Naive thymus-derived CD8-positive, alpha-beta T cell (primary cell): ENCODE measurements at regions not wholly inside any gene's neighbourhood (a gene's known extent, or its start where the extent isn't known, plus 50 kb on each side); places are given as distances from the start of the nearest gene placed in this dataset.

Experiments used
- ATAC-seq, 2 donors: fragments of 150-1000 bp; cut with Tn5 transposase in 1 of 2; sonication (Bioruptor Pico), chemical (Tn5 transposase) in 1 of 2; 1 replicate in 1 of 2; 2 replicates in 1 of 2; pipeline ENCODE4 v1.10.0; 2021; ENCODE audit warnings: mild to moderate bottlenecking in 2 of 2, moderate library complexity in 2 of 2
- POLR2A ChIA-PET: fragments of 350-600 bp; sonication (Branson Sonifier 250); formaldehyde crosslinking; loops from one replicate; lab custom pipeline; 2021; ENCODE audit warnings: antibody characterized with exemption; lab: Charles Lee
- DNase-seq, 10 donors: peaks; one replicate each; pipeline versions ENCODE4 v3.0.0 to v3.0.0-alpha.2; 2020 to 2022
- H3K27ac Mint-ChIP-seq, 10 donors: one replicate each; pipeline ENCODE4 v1.8.0; 2020 to 2022; ENCODE audit warnings: mild to moderate bottlenecking in 10 of 10, mixed read lengths in 10 of 10, moderate library complexity in 4 of 10, inconsistent platforms in 1 of 10
- H3K27me3 Mint-ChIP-seq, 5 donors: one replicate each; pipeline ENCODE4 v1.8.0; 2021 to 2022; ENCODE audit warnings: mixed read lengths in 5 of 5
- H3K36me3 Mint-ChIP-seq, 3 donors: one replicate each; pipeline ENCODE4 v1.8.0; 2020 to 2022; ENCODE audit warnings: mixed read lengths in 3 of 3, mild to moderate bottlenecking in 2 of 3, inconsistent platforms in 1 of 3
- H3K4me1 Mint-ChIP-seq, 4 donors: one replicate each; pipeline ENCODE4 v1.8.0; 2021 to 2022; ENCODE audit warnings: mixed read lengths in 4 of 4
- H3K4me3 Mint-ChIP-seq, 10 donors: one replicate each; pipeline ENCODE4 v1.8.0; 2020 to 2022; ENCODE audit warnings: mild to moderate bottlenecking in 10 of 10, mixed read lengths in 10 of 10, moderate library complexity in 6 of 10, inconsistent platforms in 1 of 10
- H3K9me3 Mint-ChIP-seq, 9 donors: one replicate each; pipeline ENCODE4 v1.8.0; 2020 to 2022; ENCODE audit warnings: mixed read lengths in 9 of 9, mild to moderate bottlenecking in 3 of 9, inconsistent platforms in 1 of 9, moderate library complexity in 1 of 9

DNA sequence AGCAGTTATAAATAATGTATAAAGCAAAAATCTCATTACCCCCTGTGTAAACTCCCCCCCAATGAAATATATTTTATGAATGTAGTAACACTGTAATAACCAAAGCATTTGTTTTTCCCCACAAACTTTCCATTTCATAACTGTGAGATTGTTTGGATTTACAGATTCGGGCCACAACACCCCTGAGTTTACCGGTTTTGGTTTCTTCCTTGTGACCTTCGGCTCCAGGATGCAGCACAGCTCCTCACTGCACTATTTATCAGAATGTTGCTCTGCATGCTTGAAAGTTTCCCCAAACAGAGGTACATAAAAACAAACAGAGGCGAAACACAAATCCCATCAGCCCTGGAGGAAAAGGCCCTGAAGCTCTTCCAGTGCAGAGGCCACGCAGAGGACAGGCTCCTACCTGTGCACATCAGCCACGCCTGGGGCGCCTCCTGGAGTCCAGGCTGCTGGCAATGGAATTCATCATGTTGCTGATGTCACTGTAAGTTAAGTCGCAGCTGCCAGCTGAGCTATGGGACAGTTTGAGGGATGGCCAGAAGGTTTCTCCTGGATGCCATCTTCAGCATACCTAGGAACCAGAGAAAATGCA lies 122.0 kb downstream of the LMO4 start:
- Mint-ChIP-seq H3K4me3 (no peak overlapping the region), H3K27me3 (no peaks in the 10 kb centered on the region), H3K27ac (peak overlapping the region in 1 of 10 donors; percentile 84), H3K9me3 (peaks cover 0 to 2% (median 0%) of the 10 kb centered on the region in 9 donors), H3K36me3 (no peaks in the 10 kb centered on the region), H3K4me1 (peaks cover 0 to 8% (median under 1%) of the 10 kb centered on the region in 4 donors)
- ATAC-seq (no peak), DNase-seq (peak in 5 of 10 donors; percentile 1 to 66 (median 9))
- POLR2A ChIA-PET, result no interaction called here

DNA sequence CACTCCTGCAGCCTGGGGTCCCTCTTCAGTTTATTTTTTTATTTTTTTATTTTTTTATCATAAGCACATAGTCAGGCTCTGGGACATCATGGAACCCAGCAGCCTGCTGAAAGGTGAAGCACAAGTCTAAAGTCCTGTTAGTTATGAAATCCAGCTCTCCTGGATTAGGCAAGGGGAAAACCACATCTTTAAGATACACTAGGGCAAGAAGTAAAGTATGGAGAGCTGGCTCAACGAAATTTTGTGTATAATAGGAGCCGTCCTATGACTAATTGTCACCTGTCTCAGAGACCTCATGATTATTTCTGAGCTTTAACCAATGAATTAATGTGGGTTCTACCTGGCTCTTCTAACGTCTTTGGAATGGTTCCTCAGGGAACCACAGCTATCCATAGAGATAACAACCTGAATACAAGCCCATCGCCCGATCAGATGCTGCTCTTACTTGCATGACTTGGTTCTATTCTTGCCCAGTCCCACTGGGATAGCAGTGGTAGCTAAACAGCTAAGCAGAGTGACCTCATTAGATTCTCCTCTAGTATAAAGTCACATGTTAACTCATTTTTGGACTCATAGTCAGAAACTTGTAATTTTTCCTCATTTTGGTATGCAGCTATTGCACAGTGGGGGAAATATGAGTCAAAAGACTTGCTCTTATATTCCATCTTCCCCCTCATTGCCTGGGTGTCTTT lies 122.7 kb downstream of the LMO4 start:
- H3K27ac Mint-ChIP-seq, result no peak overlapping the region

DNA sequence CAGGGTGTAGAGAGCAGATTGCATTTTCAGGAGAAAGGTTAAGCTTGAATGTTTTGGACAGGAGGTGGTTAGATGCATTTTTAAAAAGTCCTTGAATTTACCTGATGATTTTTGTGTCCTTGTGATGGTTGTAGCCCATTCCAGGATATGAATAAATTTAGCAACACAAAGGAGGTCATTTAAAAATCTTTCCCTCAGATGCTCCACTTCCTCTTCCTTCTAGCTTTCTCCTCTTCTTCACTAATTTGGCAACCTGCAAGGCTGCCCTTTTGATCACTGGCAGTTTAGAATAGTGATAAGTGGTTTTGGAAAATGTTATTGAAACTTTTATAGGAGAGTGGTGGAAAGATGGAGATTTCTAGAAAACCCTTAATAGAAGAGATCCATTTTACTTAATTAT lies 124.0 kb downstream of the LMO4 start:
- POLR2A ChIA-PET, result no interaction called here
- Mint-ChIP-seq H3K27me3 (no peaks in the 10 kb centered on the region), H3K36me3 (no peaks in the 10 kb centered on the region), H3K4me3 (no peak overlapping the region), H3K9me3 (peaks cover 0 to 4% (median 0%) of the 10 kb centered on the region in 9 donors), H3K4me1 (peaks cover 0 to 8% (median under 1%) of the 10 kb centered on the region in 4 donors), H3K27ac (no peak overlapping the region)
- DNase-seq, result no peak
- ATAC-seq, result no peak

More for the DNA sequence above, 122.7 kb downstream of the LMO4 start:
- H3K4me1 Mint-ChIP-seq, result peaks cover 0 to 8% (median under 1%) of the 10 kb centered on the region in 4 donors
- H3K36me3 Mint-ChIP-seq, result no peaks in the 10 kb centered on the region
- no peak for ATAC-seq
- H3K9me3 Mint-ChIP-seq, result peaks cover 0 to 2% (median 0%) of the 10 kb centered on the region in 9 donors
- POLR2A ChIA-PET, result no interaction called here
- no peak overlapping the region for H3K4me3 Mint-ChIP-seq
- no peaks in the 10 kb centered on the region for H3K27me3 Mint-ChIP-seq
- DNase-seq, result no peak

DNA sequence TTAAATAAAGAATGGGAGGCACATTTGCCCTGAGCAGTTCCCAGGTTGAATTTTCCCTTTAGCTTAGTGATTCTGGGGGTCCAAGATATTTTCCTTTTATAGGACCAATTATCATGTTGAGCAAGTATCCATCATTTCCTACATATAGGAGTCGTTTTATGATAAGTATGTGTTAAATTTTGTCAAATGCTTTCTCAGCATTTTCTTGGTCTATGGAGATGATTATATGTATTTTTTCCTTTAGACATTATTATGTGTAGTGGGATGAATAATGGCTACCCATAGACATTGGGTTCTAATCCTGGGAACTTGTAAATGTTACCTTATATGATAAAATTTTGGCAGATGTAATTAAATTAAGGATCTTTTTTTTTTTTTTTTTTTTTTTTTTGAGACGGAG lies 128.7 kb downstream of the LMO4 start:
- H3K27ac Mint-ChIP-seq, result no peak overlapping the region
- H3K4me1 Mint-ChIP-seq, result no peaks in the 10 kb centered on the region
- ATAC-seq (no peak), DNase-seq (no peak)
- POLR2A ChIA-PET, result no interaction called here
- peaks cover 0 to 22% (median 6%) of the 10 kb centered on the region in 9 donors for H3K9me3 Mint-ChIP-seq
- peaks cover 0 to 14% (median 0%) of the 10 kb centered on the region in 3 donors for H3K36me3 Mint-ChIP-seq
- H3K4me3 Mint-ChIP-seq, result no peak overlapping the region
- peaks cover 0 to 15% (median 3%) of the 10 kb centered on the region in 5 donors for H3K27me3 Mint-ChIP-seq

DNA sequence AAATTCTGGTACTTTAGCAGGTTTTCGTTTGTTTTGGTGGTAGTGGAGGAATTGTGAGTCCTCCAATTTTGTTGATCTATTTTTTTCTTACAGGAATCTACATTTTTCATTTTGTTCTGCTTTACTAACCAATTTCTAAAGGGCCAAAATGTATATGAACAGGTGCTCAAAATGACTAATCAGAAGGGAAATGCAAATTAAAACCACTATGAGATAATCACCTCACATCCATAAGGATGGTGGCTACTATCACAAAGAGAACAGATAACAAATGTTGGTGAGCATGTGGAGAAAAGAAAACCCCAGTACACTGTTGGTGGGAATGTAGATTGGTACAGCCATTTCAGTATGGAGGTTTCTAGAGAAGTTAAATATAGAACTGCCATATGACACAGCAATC lies 134.2 kb downstream of the LMO4 start:
- POLR2A ChIA-PET, result no interaction called here
- Mint-ChIP-seq H3K4me3 (no peak overlapping the region), H3K27ac (no peak overlapping the region), H3K36me3 (peaks cover 0 to 14% (median 0%) of the 10 kb centered on the region in 3 donors), H3K9me3 (peaks cover 0 to 22% (median 4%) of the 10 kb centered on the region in 9 donors), H3K27me3 (peaks cover 0 to 15% (median 4%) of the 10 kb centered on the region in 5 donors), H3K4me1 (no peaks in the 10 kb centered on the region)
- DNase-seq, result no peak
- no peak for ATAC-seq

DNA sequence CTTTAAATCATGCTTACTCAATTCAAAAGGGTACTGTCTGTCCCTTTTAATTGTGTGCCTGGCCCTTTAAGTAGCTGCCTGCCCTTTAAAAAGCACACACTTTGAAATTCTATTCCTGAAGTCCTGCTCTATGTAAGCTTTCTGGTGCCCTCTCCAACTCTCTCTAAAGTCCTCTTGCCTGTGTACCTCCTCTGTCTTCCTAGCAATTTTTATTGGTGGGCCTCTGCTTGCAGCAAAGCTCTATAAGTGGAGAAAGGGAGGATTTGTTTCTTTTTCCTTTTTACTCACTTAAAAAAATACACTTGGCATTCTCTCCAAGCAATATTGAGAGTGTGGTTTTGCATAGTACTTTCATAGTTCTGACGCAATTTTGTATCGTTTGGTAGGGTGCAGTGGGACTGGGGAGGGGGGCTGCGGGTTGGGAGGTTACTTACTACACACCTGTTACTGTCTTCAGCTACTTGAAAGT lies 135.4 kb downstream of the LMO4 start:
- DNase-seq (no peak), ATAC-seq (no peak)
- peaks cover 0 to 16% (median 4%) of the 10 kb centered on the region in 9 donors for H3K9me3 Mint-ChIP-seq
- H3K27ac Mint-ChIP-seq, result no peak overlapping the region
- H3K27me3 Mint-ChIP-seq, result peaks cover 0 to 13% (median 3%) of the 10 kb centered on the region in 5 donors
- H3K4me1 Mint-ChIP-seq, result no peaks in the 10 kb centered on the region
- H3K36me3 Mint-ChIP-seq, result peaks cover 0 to 13% (median 0%) of the 10 kb centered on the region in 3 donors
- no peak overlapping the region for H3K4me3 Mint-ChIP-seq
- POLR2A ChIA-PET, result no interaction called here

DNA sequence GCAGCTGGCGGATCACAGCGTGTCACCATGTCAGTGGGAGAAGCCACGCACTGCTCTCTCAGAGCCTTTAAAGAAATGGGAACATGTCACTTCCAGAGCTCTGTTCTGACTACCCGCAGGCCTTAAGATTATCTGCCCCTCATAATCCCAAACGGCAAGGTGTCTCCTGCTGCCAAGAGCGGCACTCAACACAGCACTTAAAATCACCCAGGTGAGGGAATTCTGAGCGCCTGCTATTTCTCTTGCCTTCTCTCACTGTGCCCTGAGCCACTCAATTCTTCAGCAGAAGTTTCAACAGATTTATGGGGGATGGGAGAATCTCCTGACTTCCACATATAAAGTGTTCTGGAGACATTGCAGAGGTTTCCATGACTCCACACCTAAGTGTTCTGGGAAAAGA lies 137.9 kb downstream of the LMO4 start:
- H3K36me3 Mint-ChIP-seq, result no peaks in the 10 kb centered on the region
- POLR2A ChIA-PET, result no interaction called here
- H3K4me3 Mint-ChIP-seq, result no peak overlapping the region
- ATAC-seq (no peak), DNase-seq (no peak)
- no peaks in the 10 kb centered on the region for H3K9me3 Mint-ChIP-seq
- no peak overlapping the region for H3K27ac Mint-ChIP-seq
- no peaks in the 10 kb centered on the region for H3K4me1 Mint-ChIP-seq
- peaks cover 0 to 3% (median 0%) of the 10 kb centered on the region in 5 donors for H3K27me3 Mint-ChIP-seq

DNA sequence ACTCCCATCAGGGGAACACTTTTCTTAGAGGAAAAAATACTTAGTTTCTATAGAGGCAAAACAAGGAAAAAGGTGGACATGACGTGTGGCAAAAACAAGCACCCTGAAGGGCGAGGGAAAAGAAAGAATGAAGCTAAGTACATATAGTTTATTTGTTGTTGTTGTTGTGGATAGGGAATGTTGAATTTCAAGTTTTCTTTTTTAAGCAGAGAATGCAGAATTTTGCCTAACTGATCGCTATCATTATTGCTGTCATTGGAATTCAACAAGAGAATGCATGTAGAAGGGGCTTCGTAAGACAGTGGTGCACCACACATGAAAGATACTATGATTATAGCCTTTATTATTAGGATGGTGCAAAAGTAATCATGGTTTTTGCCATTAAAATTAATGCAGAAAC lies 144.0 kb downstream of the LMO4 start:
- no peaks in the 10 kb centered on the region for H3K9me3 Mint-ChIP-seq
- POLR2A ChIA-PET, result no interaction called here
- H3K27ac Mint-ChIP-seq, result no peak overlapping the region

DNA sequence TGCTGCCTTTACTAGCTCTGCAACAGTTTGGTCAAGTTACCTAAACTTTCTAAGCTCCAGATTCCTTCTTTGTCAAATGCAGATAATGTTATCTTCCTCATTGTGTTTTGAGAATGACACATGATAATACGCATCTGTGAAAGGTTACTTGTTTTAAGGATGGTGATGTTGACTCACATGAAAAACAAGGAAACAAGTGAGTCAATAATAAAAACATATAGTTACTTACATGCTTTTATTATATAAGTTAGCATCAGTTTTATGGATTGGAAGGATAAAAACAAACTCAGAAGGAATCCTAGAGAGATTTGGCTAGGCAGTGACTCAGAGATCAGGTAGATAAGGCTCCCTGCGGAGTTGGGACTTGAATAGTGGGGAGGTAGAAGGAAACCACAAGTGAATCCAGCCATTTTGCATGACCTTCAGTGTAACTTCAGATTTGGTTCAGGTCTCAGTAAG lies 144.6 kb downstream of the LMO4 start:
- ATAC-seq, result no peak
- Mint-ChIP-seq H3K36me3 (no peaks in the 10 kb centered on the region), H3K4me1 (no peaks in the 10 kb centered on the region), H3K4me3 (no peak overlapping the region), H3K9me3 (no peaks in the 10 kb centered on the region), H3K27me3 (peaks cover 0 to 2% (median 0%) of the 10 kb centered on the region in 5 donors), H3K27ac (no peak overlapping the region)
- POLR2A ChIA-PET, result no interaction called here
- DNase-seq, result no peak

More for the DNA sequence above, 144.0 kb downstream of the LMO4 start:
- ATAC-seq (no peak), DNase-seq (no peak)
- peaks cover 0 to 3% (median 0%) of the 10 kb centered on the region in 5 donors for H3K27me3 Mint-ChIP-seq
- H3K36me3 Mint-ChIP-seq, result no peaks in the 10 kb centered on the region
- no peaks in the 10 kb centered on the region for H3K4me1 Mint-ChIP-seq
- H3K4me3 Mint-ChIP-seq, result no peak overlapping the region

DNA sequence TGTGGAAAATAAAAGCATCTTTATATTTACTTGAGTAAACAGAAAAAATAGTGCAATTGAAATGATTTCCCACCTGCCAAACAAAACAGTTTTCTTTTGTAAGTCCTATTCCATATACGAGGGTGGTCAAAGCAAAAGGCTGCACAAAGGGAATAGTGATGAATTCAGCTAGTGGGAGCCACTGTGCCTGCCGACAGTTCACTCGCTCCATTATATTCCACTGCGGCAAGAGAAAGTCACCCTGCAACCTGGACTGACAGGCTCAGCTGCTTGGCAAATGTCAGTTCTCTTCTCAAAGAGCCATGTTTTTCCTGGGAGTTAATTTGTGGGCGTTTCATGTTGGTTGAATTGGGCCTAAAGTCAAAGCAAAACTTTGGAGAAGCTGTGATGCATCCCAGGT lies 145.4 kb downstream of the LMO4 start:
- POLR2A ChIA-PET, result no interaction called here
- ATAC-seq (no peak), DNase-seq (no peak)
- no peaks in the 10 kb centered on the region for H3K27me3 Mint-ChIP-seq
- no peaks in the 10 kb centered on the region for H3K9me3 Mint-ChIP-seq
- H3K36me3 Mint-ChIP-seq, result no peaks in the 10 kb centered on the region
- no peaks in the 10 kb centered on the region for H3K4me1 Mint-ChIP-seq
- no peak overlapping the region for H3K27ac Mint-ChIP-seq
- no peak overlapping the region for H3K4me3 Mint-ChIP-seq

DNA sequence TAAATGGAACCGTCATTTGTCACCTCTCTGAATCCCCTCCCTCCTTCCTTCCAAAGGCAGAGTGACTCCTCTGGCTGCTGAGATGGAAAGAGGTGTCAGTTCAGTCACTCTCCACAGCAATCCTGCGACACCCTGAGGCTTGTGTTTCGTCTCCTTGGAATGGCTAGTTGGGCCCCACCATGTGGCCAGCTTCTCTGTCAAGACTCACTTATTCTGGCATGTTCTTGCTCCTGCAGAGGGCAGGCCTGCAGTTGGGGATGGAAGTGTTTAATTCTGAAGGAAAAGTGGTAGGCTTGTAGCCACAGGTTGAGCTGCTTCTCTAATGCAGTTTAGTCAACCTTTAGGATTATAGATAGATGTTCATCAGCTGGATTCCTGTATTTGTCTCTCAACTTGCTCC lies 149.6 kb downstream of the LMO4 start:
- DNase-seq (no peak), ATAC-seq (no peak)
- POLR2A ChIA-PET, result no interaction called here
- H3K4me3 Mint-ChIP-seq, result no peak overlapping the region
- no peaks in the 10 kb centered on the region for H3K4me1 Mint-ChIP-seq
- no peaks in the 10 kb centered on the region for H3K36me3 Mint-ChIP-seq
- H3K9me3 Mint-ChIP-seq, result no peaks in the 10 kb centered on the region
- H3K27ac Mint-ChIP-seq, result no peak overlapping the region
- H3K27me3 Mint-ChIP-seq, result no peaks in the 10 kb centered on the region

DNA sequence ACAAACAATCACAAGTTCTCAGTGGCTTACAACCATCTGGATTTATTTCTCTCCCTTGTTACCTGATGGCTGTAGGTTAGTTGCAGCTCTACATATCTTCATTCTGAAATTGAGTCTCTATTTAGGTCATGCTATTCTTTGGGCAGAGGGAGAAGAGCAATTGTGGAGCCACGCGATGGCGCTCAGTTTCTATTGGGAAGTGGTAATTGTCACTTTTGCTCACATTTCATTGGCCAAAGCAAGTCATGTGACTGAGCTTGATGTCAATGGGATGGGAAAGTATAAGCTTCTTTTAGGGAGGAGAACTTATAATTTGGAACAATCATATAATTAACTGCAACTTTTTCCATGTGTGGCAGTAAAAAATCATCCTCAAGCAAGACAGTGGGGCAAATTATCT lies 166.5 kb downstream of the LMO4 start:
- ATAC-seq (no peak), DNase-seq (no peak)
- no peak overlapping the region for H3K27ac Mint-ChIP-seq
- POLR2A ChIA-PET, result no interaction called here
- no peaks in the 10 kb centered on the region for H3K27me3 Mint-ChIP-seq
- no peaks in the 10 kb centered on the region for H3K36me3 Mint-ChIP-seq
- no peaks in the 10 kb centered on the region for H3K4me1 Mint-ChIP-seq
- H3K4me3 Mint-ChIP-seq, result no peak overlapping the region
- no peaks in the 10 kb centered on the region for H3K9me3 Mint-ChIP-seq

DNA sequence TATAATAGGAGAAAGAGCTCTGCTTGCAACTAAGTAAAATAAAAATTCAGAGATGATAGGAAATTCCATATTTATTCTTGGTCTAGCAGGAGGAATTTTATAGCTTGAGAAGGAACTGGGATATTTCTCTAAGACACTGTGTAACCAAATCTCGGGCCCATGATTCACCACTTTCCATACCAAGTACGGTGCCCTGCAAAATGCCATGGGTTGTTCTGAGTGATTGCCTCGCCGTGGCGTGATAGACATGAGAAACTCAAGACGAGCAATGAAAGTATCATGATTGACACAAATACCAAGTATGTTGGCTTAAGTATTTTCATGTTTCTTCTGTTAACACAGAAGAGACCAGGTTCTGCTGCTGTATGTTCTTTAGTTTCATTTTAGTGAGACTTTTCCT lies 167.2 kb downstream of the LMO4 start:
- ATAC-seq (no peak), DNase-seq (no peak)
- POLR2A ChIA-PET, result no interaction called here
- no peak overlapping the region for H3K4me3 Mint-ChIP-seq
- H3K4me1 Mint-ChIP-seq, result no peaks in the 10 kb centered on the region
- no peaks in the 10 kb centered on the region for H3K27me3 Mint-ChIP-seq
- no peak overlapping the region for H3K27ac Mint-ChIP-seq
- H3K36me3 Mint-ChIP-seq, result no peaks in the 10 kb centered on the region
- no peaks in the 10 kb centered on the region for H3K9me3 Mint-ChIP-seq
